MM.1S (cell line): ENCODE measurements at regions not wholly inside any gene's neighbourhood (a gene's known extent, or its start where the extent isn't known, plus 50 kb on each side); places are given as distances from the start of the nearest gene placed in this dataset.

Experiments used
- EZH2 ChIP-seq: fragments of 300-600 bp; sonication (generic); optimal IDR thresholded peaks from 2 replicates; pipeline ENCODE3; 2017; ENCODE audit warnings: low read depth, mild to moderate bottlenecking, antibody characterized with exemption, low read length, mixed read lengths
- EZH2phosphoT487 ChIP-seq: fragments of 300-600 bp; sonication (generic); IDR thresholded peaks from 2 replicates; pipeline ENCODE4 v1.6.1; 2018; ENCODE audit warnings: antibody characterized with exemption, low read length
- TF ChIP-seq, protein P1 (sequence below): fragments of 300-600 bp; sonication (generic); IDR thresholded peaks from 2 replicates; pipeline ENCODE4 v1.5.1; 2016; ENCODE audit warnings: antibody characterized with exemption, low read length, mixed read lengths

DNA sequence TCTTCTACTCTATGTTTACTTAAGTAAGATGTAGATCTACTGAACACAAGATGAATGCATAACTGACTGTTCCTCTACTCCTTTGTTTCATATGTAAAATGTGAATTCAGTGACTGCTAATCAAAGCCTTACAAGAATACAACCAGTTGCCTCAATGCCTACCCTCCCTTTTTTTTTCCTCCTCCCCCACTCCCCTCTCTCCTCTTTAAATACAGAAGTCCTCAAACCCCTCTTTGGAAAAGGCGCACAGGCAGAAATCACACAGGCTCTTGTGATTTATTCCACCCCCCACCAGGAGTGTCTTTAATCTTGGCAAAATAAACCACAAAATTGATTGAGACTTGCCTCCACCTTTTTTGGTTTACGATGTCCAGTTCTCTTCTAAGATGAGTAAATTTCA is 398.5 kb downstream of the DMAC1 start:
- no peak for TF ChIP-seq EZH2phosphoT487
- TF ChIP-seq, protein P1, sequence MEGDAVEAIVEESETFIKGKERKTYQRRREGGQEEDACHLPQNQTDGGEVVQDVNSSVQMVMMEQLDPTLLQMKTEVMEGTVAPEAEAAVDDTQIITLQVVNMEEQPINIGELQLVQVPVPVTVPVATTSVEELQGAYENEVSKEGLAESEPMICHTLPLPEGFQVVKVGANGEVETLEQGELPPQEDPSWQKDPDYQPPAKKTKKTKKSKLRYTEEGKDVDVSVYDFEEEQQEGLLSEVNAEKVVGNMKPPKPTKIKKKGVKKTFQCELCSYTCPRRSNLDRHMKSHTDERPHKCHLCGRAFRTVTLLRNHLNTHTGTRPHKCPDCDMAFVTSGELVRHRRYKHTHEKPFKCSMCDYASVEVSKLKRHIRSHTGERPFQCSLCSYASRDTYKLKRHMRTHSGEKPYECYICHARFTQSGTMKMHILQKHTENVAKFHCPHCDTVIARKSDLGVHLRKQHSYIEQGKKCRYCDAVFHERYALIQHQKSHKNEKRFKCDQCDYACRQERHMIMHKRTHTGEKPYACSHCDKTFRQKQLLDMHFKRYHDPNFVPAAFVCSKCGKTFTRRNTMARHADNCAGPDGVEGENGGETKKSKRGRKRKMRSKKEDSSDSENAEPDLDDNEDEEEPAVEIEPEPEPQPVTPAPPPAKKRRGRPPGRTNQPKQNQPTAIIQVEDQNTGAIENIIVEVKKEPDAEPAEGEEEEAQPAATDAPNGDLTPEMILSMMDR: no peak
- TF ChIP-seq EZH2: no peak
